Ishikawa (cell line): ENCODE measurements at regions not wholly inside any gene's neighbourhood (a gene's known extent, or its start where the extent isn't known, plus 50 kb on each side); places are given as distances from the start of the nearest gene placed in this dataset.

ENCODE experiments used
- CEBPB ChIP-seq: IDR thresholded peaks from 2 replicates; pipeline ENCODE4 v1.6.1; 2012
- EGR1 ChIP-seq: IDR thresholded peaks from 2 replicates; pipeline ENCODE4 v1.6.1; 2012
- EP300 ChIP-seq: IDR thresholded peaks from 2 replicates; pipeline ENCODE4 v1.6.1; 2012; ENCODE audit warnings: borderline replicate concordance
- TEAD4 ChIP-seq: IDR thresholded peaks from 2 replicates; pipeline ENCODE4 v1.6.1; 2012
- ZBTB7A ChIP-seq: IDR thresholded peaks from 2 replicates; pipeline ENCODE4 v1.6.1; 2012; ENCODE audit warnings: low read depth

- TF ChIP-seq EP300 (no peak), ZBTB7A (no peak), TEAD4 (no peak), EGR1 (no peak), CEBPB (no peak)
These were observed 458.8 kb upstream of the WWC1 start for GRCh38 chr5:167832609-167833008.
